ENCODE measurements at regions not wholly inside any gene's neighbourhood (a gene's known extent, or its start where the extent isn't known, plus 50 kb on each side); places are given as distances from the start of the nearest gene placed in this dataset.

- WGBS = 87% methylated on average over 4 of the region's 4 CpGs
- Histone ChIP-seq H3K27me3 (ENCODE audit: insufficient read depth, low read length) (no peaks in the 10 kb centered on the region), H3K27ac (ENCODE audit: low read depth, low read length) (no peak overlapping the region), H3K36me3 (ENCODE audit: insufficient read depth, low read length) (no peaks in the 10 kb centered on the region), H3K9me3 (ENCODE audit: insufficient read depth, low read depth, low read length) (no peaks in the 10 kb centered on the region), H3K4me1 (ENCODE audit: insufficient read depth, low read length) (peaks cover 13% of the 10 kb centered on the region), H3K4me3 (ENCODE audit: low read length) (no peak overlapping the region), H3K9ac (ENCODE audit: low read depth, low read length) (no peak overlapping the region)
Measured at GRCh38 chr6:168827586-168827871, 386.5 kb downstream of the SMOC2 start.

GRCh38 chr6:168826726-168827585 is 386.0 kb downstream of the SMOC2 start:
- no peak overlapping the region for H3K9ac ChIP-seq (ENCODE audit: low read depth, low read length)
- WGBS = 92% methylated on average over 19 of the region's 19 CpGs
- H3K4me3 ChIP-seq (ENCODE audit: low read length) = no peak overlapping the region
- H3K4me1 ChIP-seq (ENCODE audit: insufficient read depth, low read length) = peaks cover 13% of the 10 kb centered on the region
- H3K27ac ChIP-seq (ENCODE audit: low read depth, low read length) = no peak overlapping the region
- no peaks in the 10 kb centered on the region for H3K36me3 ChIP-seq (ENCODE audit: insufficient read depth, low read length)
- H3K27me3 ChIP-seq (ENCODE audit: insufficient read depth, low read length) = no peaks in the 10 kb centered on the region
- H3K9me3 ChIP-seq (ENCODE audit: insufficient read depth, low read depth, low read length) = no peaks in the 10 kb centered on the region

- Histone ChIP-seq H3K27me3 (ENCODE audit: insufficient read depth, low read length) (no peaks in the 10 kb centered on the region), H3K9me3 (ENCODE audit: insufficient read depth, low read depth, low read length) (no peaks in the 10 kb centered on the region), H3K4me3 (ENCODE audit: low read length) (no peak overlapping the region), H3K36me3 (ENCODE audit: insufficient read depth, low read length) (no peaks in the 10 kb centered on the region), H3K9ac (ENCODE audit: low read depth, low read length) (no peak overlapping the region), H3K27ac (ENCODE audit: low read depth, low read length) (no peak overlapping the region), H3K4me1 (ENCODE audit: insufficient read depth, low read length) (peaks cover 13% of the 10 kb centered on the region)
- 96% methylated on average over 23 of the region's 23 CpGs for WGBS
Measured at GRCh38 chr6:168826078-168826390, 385.1 kb downstream of the SMOC2 start.

- 95% methylated on average over 68 of the region's 68 CpGs for WGBS
- Histone ChIP-seq H3K36me3 (ENCODE audit: insufficient read depth, low read length) (no peaks in the 10 kb centered on the region), H3K4me1 (ENCODE audit: insufficient read depth, low read length) (peaks cover 10% of the 10 kb centered on the region), H3K27ac (ENCODE audit: low read depth, low read length) (no peak overlapping the region), H3K9ac (ENCODE audit: low read depth, low read length) (no peak overlapping the region), H3K9me3 (ENCODE audit: insufficient read depth, low read depth, low read length) (no peaks in the 10 kb centered on the region), H3K27me3 (ENCODE audit: insufficient read depth, low read length) (no peaks in the 10 kb centered on the region), H3K4me3 (ENCODE audit: low read length) (no peak overlapping the region)
Measured at GRCh38 chr6:168825226-168826077, 384.5 kb downstream of the SMOC2 start.

- 45% methylated on average over 10 of the region's 12 CpGs for WGBS
- Histone ChIP-seq H3K4me3 (ENCODE audit: low read length) (no peak overlapping the region), H3K27ac (ENCODE audit: low read depth, low read length) (no peak overlapping the region), H3K36me3 (ENCODE audit: insufficient read depth, low read length) (no peaks in the 10 kb centered on the region), H3K9ac (ENCODE audit: low read depth, low read length) (no peak overlapping the region), H3K27me3 (ENCODE audit: insufficient read depth, low read length) (no peaks in the 10 kb centered on the region), H3K4me1 (ENCODE audit: insufficient read depth, low read length) (peaks cover 10% of the 10 kb centered on the region; the same call in 1 of the 2 replicates), H3K9me3 (ENCODE audit: insufficient read depth, low read depth, low read length) (no peaks in the 10 kb centered on the region; the same call in 1 of the 2 replicates)
Measured at GRCh38 chr6:168823397-168824212, 382.6 kb downstream of the SMOC2 start.

GRCh38 chr6:168822376-168822775 is 381.4 kb downstream of the SMOC2 start:
- whole genome bisulfite sequencing = 87% methylated on average over 9 of the region's 9 CpGs
- Histone ChIP-seq H3K4me3 (ENCODE audit: low read length) (no peak overlapping the region), H3K4me1 (ENCODE audit: insufficient read depth, low read length) (peaks cover 10% of the 10 kb centered on the region; the same call in 1 of the 2 replicates), H3K9ac (ENCODE audit: low read depth, low read length) (no peak overlapping the region), H3K36me3 (ENCODE audit: insufficient read depth, low read length) (no peaks in the 10 kb centered on the region), H3K27ac (ENCODE audit: low read depth, low read length) (no peak overlapping the region), H3K9me3 (ENCODE audit: insufficient read depth, low read depth, low read length) (peaks cover under 1% of the 10 kb centered on the region; the same call in 1 of the 2 replicates), H3K27me3 (ENCODE audit: insufficient read depth, low read length) (no peaks in the 10 kb centered on the region)

GRCh38 chr6:168819546-168819945 is 378.6 kb downstream of the SMOC2 start:
- H3K9ac ChIP-seq (ENCODE audit: low read depth, low read length) = no peak overlapping the region
- H3K27ac ChIP-seq (ENCODE audit: low read depth, low read length) = no peak overlapping the region
- WGBS = 86% methylated on average over 8 of the region's 8 CpGs
- peaks cover 9% of the 10 kb centered on the region; the same call in 1 of the 2 replicates for H3K4me1 ChIP-seq (ENCODE audit: insufficient read depth, low read length)
- peaks cover 5% of the 10 kb centered on the region; the same call in 1 of the 2 replicates for H3K9me3 ChIP-seq (ENCODE audit: insufficient read depth, low read depth, low read length)
- H3K27me3 ChIP-seq (ENCODE audit: insufficient read depth, low read length) = no peaks in the 10 kb centered on the region
- no peak overlapping the region for H3K4me3 ChIP-seq (ENCODE audit: low read length)
- H3K36me3 ChIP-seq (ENCODE audit: insufficient read depth, low read length) = no peaks in the 10 kb centered on the region

GRCh38 chr6:168817558-168818159 is 376.7 kb downstream of the SMOC2 start:
- Histone ChIP-seq H3K4me3 (ENCODE audit: low read length) (no peak overlapping the region), H3K9me3 (ENCODE audit: insufficient read depth, low read depth, low read length) (peaks cover 5% of the 10 kb centered on the region; the same call in 1 of the 2 replicates), H3K9ac (ENCODE audit: low read depth, low read length) (no peak overlapping the region), H3K4me1 (ENCODE audit: insufficient read depth, low read length) (no peaks in the 10 kb centered on the region), H3K27me3 (ENCODE audit: insufficient read depth, low read length) (no peaks in the 10 kb centered on the region), H3K27ac (ENCODE audit: low read depth, low read length) (no peak overlapping the region), H3K36me3 (ENCODE audit: insufficient read depth, low read length) (no peaks in the 10 kb centered on the region)
- WGBS = 89% methylated on average over 1 of the region's 1 CpG

GRCh38 chr6:168815229-168815628 is 374.2 kb downstream of the SMOC2 start:
- Histone ChIP-seq H3K9me3 (ENCODE audit: insufficient read depth, low read depth, low read length) (peaks cover 5% of the 10 kb centered on the region; the same call in 1 of the 2 replicates), H3K9ac (ENCODE audit: low read depth, low read length) (no peak overlapping the region), H3K36me3 (ENCODE audit: insufficient read depth, low read length) (no peaks in the 10 kb centered on the region), H3K27me3 (ENCODE audit: insufficient read depth, low read length) (no peaks in the 10 kb centered on the region), H3K4me1 (ENCODE audit: insufficient read depth, low read length) (no peaks in the 10 kb centered on the region), H3K27ac (ENCODE audit: low read depth, low read length) (no peak overlapping the region), H3K4me3 (ENCODE audit: low read length) (no peak overlapping the region)
- 67% methylated on average over 5 of the region's 5 CpGs for WGBS

- Histone ChIP-seq H3K4me3 (ENCODE audit: low read length) (no peak overlapping the region), H3K36me3 (ENCODE audit: insufficient read depth, low read length) (no peaks in the 10 kb centered on the region), H3K4me1 (ENCODE audit: insufficient read depth, low read length) (no peaks in the 10 kb centered on the region), H3K9me3 (ENCODE audit: insufficient read depth, low read depth, low read length) (no peaks in the 10 kb centered on the region), H3K9ac (ENCODE audit: low read depth, low read length) (no peak overlapping the region), H3K27ac (ENCODE audit: low read depth, low read length) (no peak overlapping the region), H3K27me3 (ENCODE audit: insufficient read depth, low read length) (no peaks in the 10 kb centered on the region)
- 91% methylated on average over 6 of the region's 6 CpGs for WGBS
Measured at GRCh38 chr6:168808232-168808631, 367.2 kb downstream of the SMOC2 start.

All from HUES64 (cell line).